ENCODE measurements at regions not wholly inside any gene's neighbourhood (a gene's known extent, or its start where the extent isn't known, plus 50 kb on each side); places are given as distances from the start of the nearest gene placed in this dataset.

DNA sequence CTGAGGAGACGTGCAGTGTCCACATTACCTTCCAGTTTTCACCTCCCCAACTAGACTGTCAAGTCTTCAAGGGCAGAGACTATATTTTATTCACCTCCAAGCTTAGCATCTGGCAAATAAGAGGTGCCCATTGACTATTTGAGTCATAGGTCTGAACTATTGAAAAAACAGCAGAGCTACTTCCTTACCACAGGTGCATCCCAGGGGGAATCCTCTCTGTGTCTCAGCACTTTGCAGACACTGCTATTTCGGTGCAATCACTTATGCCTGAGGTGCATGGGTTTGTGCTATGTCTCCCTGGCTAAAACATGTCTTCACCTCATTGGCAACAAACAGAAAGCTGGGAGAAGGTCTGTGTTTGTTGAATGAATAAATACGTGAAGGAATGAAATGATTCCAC, 67.8 kb downstream of the SOX11 start:
- TF ChIP-seq POLR2AphosphoS5 (IDR thresholded peaks at IDR 0.05) (no peak), CTCF (IDR thresholded peaks at IDR 0.05 in 8 of 11, conservative IDR thresholded peaks at IDR 0.05 in 3 of 11) (no peak)

All from spleen (tissue), 7 donors.